Heart left ventricle (tissue), 13 donors: ENCODE measurements at regions not wholly inside any gene's neighbourhood (a gene's known extent, or its start where the extent isn't known, plus 50 kb on each side); places are given as distances from the start of the nearest gene placed in this dataset.

ENCODE experiments used
- CTCF ChIP-seq, 12 donors: fragments of 200-600 bp; sonication (generic) in 4 of 12; IDR thresholded peaks; one replicate each; pipeline versions ENCODE4 v1.5.0 to v1.8.0; 2018 to 2022; ENCODE audit warnings: antibody characterized with exemption in 12 of 12, mild to moderate bottlenecking in 5 of 12
- POLR2A ChIP-seq, 2 donors: fragments of 450-650 bp; IDR thresholded peaks; one replicate each; pipeline ENCODE4 v1.6.1; 2017; ENCODE audit warnings: antibody characterized with exemption in 2 of 2, mild to moderate bottlenecking in 2 of 2, moderate library complexity in 2 of 2
- donor health status: ischemic (EF 13 %, LVEDD 7.1; RV severe dilation, severe dysfunction).
- donor health status: DM: no; HTN: yes; CAD: no.
- donor health status: DM: no; HTN: no; CAD: no.
- donor health status: ischemic (EF 25% LVEDD 6.9; RV normal size, moderate dysfunction).
- donor health status: ischemic (EF 25% LVEDD 5.7; RV mildly dilated, moderate dysfunction).
- donor health status: ischemic (EF 35%, LVEDD 5.7; RV mildly dilated, moderate dysfunction).
- donor health status: nonischemic (EF 11% LVEDD 7.7; RV severe dilation, severe dysfunction).
- donor health status: DM: yes; HTN: yes; CAD: no.
- donor health status: PGD.
- donor health status: ischemic (EF 29% LVEDD 5.4; RV normal size, mild dysfunction).
- donor health status: nonischemic (EF 23%, LVEDD 6.1; RV moderate dilation, normal function).

- no peak for TF ChIP-seq CTCF (IDR thresholded peaks at IDR 0.05)
- TF ChIP-seq POLR2A (IDR thresholded peaks at IDR 0.05): no peak
These were observed 63.4 kb upstream of the FUT8 start for GRCh38 chr14:65349100-65349499.
